ENCODE measurements at regions not wholly inside any gene's neighbourhood (a gene's known extent, or its start where the extent isn't known, plus 50 kb on each side); places are given as distances from the start of the nearest gene placed in this dataset.

DNA sequence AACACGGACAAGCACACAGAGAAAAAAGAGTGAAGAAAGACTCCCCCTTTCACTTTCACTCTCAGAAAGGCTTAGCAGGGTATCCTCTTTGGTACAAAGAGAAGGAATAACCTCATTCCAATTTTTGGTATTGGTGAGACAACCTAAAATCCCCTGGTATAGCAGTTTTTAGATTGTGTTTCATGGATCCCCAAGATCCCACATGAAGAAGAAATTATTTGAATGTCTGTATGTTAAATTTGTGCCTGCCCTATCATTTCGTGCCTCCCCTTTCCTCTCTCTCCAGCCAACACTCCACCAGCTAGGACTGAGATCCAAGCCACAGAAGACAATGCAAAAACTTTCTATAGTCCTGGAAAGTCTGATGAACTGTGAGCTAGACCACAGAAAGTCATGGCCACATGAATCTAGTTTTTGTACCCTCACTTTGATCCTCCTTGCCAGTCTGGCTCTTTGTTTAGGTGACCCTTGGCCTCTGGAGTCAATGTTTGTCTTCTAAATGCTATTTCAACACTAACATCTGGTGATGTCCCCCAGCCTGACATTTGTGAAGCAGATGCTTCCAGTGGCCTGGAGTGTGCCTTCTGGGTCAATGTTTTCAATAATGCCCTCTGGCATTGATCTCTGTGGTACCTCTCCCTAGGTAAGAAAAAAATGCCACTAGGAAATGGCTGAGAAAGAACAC is 181.9 kb upstream of the BMP4 start:
- peaks cover 0 to 1% (median 0%) of the 10 kb centered on the region in 4 donors for H3K4me1 Mint-ChIP-seq
- CTCF ChIA-PET (ENCODE audit: partially characterized antibody), result no interaction called here
- H3K27me3 Mint-ChIP-seq, result peaks cover 5 to 6% of the 10 kb centered on the region in 2 donors
- H3K27ac Mint-ChIP-seq, result no peak overlapping the region
- POLR2A ChIA-PET (ENCODE audit: partially characterized antibody), result no interaction called here
- H3K4me3 Mint-ChIP-seq, result no peak overlapping the region
- no peak for DNase-seq
- Histone ChIP-seq H3K27me3 (ENCODE audit: insufficient read depth, low read length) (no peaks in the 10 kb centered on the region), H3K36me3 (ENCODE audit: insufficient read depth, low read length) (no peaks in the 10 kb centered on the region), H3K27ac (ENCODE audit: low read depth, low read length) (no peak overlapping the region), H3K4me1 (ENCODE audit: insufficient read depth, low read length) (no peaks in the 10 kb centered on the region), H3K4me3 (ENCODE audit: low read length in 2 of 2) (no peak overlapping the region), H3K9me3 (ENCODE audit: control insufficient read depth in 1 of 2, low read length in 2 of 2) (no peaks in the 10 kb centered on the region)
- peaks cover 0 to 3% (median 0%) of the 10 kb centered on the region in 8 donors for H3K9me3 Mint-ChIP-seq
- H3K36me3 Mint-ChIP-seq, result no peaks in the 10 kb centered on the region
- intact Hi-C loops (cut with micrococcal nuclease), result no loop called here

DNA sequence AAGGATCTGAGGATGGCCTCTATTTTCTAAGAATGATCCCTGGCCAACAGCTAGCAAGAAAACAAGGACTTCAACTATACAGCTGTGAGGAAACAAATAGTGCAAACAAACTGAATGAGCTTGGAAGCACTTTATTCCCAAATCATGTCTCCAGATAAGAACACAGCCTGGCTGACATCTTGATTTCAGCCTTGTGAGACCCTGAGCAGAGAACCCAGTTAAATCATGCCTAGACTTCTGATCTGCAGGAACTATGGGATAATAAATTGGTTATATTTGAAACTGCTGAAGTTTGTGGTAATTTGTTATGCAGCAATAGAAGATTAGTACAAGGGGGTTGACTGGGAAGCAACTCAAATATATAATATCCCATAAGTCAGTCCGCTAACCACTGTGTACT is 183.9 kb upstream of the BMP4 start:
- Mint-ChIP-seq H3K27me3 (peaks cover 3 to 8% of the 10 kb centered on the region in 2 donors), H3K4me3 (no peak overlapping the region), H3K27ac (no peak overlapping the region), H3K9me3 (peaks cover 0 to 3% (median 2%) of the 10 kb centered on the region in 8 donors), H3K4me1 (peaks cover 0 to 1% (median 0%) of the 10 kb centered on the region in 4 donors), H3K36me3 (no peaks in the 10 kb centered on the region)
- no peak overlapping the region for H3K27ac ChIP-seq (ENCODE audit: low read depth, low read length)
- H3K4me3 ChIP-seq (ENCODE audit: low read length in 2 of 2), result no peak overlapping the region
- H3K4me1 ChIP-seq (ENCODE audit: insufficient read depth, low read length), result no peaks in the 10 kb centered on the region
- ChIA-PET POLR2A (ENCODE audit: partially characterized antibody) (no interaction called here), CTCF (ENCODE audit: partially characterized antibody) (interaction anchor here (0.8 kb wide), 1 partner anchor 12 kb away, joined by 6 read pairs; no protein-coding TSS in a partner anchor)
- H3K27me3 ChIP-seq (ENCODE audit: insufficient read depth, low read length), result no peaks in the 10 kb centered on the region
- H3K9me3 ChIP-seq (ENCODE audit: control insufficient read depth in 1 of 2, low read length in 2 of 2), result no peaks in the 10 kb centered on the region
- no peak for DNase-seq
- intact Hi-C loops (cut with micrococcal nuclease), result no loop called here
- H3K36me3 ChIP-seq (ENCODE audit: insufficient read depth, low read length), result no peaks in the 10 kb centered on the region

DNA sequence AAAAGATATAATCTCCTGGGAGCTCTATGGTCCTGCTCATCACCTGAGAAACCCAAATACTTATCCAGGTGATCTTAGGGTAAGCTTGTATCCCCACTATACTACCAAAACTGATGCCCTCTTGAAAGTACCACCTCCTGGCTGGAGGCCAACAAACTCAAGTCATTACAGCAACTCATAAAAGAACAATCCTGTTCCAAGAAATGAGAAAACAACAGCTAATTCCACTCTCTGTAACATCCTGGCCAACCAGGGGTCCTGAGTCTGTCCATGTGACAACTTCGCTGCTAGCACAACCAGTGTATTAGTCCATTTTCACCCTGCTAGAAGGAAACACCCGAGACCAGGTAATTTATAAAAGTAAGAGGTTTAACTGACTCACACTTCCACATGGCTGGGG is 190.0 kb upstream of the BMP4 start:
- CTCF ChIA-PET (ENCODE audit: partially characterized antibody), result no interaction called here
- H3K27me3 ChIP-seq (ENCODE audit: insufficient read depth, low read length), result no peaks in the 10 kb centered on the region
- intact Hi-C loops (cut with micrococcal nuclease), result no loop called here

DNA sequence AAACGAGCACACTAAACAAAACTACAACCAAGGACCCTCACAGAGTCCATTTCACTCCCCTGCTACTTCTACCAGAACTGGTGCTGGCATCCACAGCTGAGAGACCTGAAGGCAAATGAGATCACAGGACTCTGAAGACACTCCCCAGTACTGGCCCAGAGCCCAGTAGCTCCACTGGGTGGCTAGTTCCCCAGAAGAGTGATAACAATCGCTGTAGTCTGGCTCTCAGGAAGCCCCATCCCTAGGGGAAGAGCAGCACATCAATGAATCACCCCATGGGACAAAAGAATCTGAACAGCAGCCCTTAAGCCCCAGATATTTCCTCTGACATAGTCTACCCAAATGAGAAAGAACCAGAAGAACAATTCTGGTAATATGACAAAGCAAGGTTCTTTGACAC is 190.7 kb upstream of the BMP4 start:
- DNase-seq, result no peak
- POLR2A ChIA-PET (ENCODE audit: partially characterized antibody), result interaction anchor here (0.6 kb wide), 1 partner anchor 20 kb away, joined by 3 read pairs; no protein-coding TSS in a partner anchor
- Histone ChIP-seq H3K36me3 (ENCODE audit: insufficient read depth, low read length) (no peaks in the 10 kb centered on the region), H3K4me1 (ENCODE audit: insufficient read depth, low read length) (no peaks in the 10 kb centered on the region), H3K9me3 (ENCODE audit: control insufficient read depth in 1 of 2, low read length in 2 of 2) (no peaks in the 10 kb centered on the region), H3K4me3 (ENCODE audit: low read length in 2 of 2) (no peak overlapping the region), H3K27ac (ENCODE audit: low read depth, low read length) (no peak overlapping the region), H3K27me3 (ENCODE audit: insufficient read depth, low read length) (no peaks in the 10 kb centered on the region)
- H3K36me3 Mint-ChIP-seq, result no peaks in the 10 kb centered on the region
- peaks cover 4 to 6% of the 10 kb centered on the region in 2 donors for H3K27me3 Mint-ChIP-seq
- no peak overlapping the region for H3K27ac Mint-ChIP-seq
- peaks cover 2 to 33% (median 9%) of the 10 kb centered on the region in 8 donors for H3K9me3 Mint-ChIP-seq
- no peaks in the 10 kb centered on the region for H3K4me1 Mint-ChIP-seq
- CTCF ChIA-PET (ENCODE audit: partially characterized antibody), result interaction anchor here (1.2 kb wide), 1 partner anchor 28 kb away, joined by 3 read pairs; no protein-coding TSS in a partner anchor
- intact Hi-C loops (cut with micrococcal nuclease), result no loop called here
- H3K4me3 Mint-ChIP-seq, result no peak overlapping the region

More for the DNA sequence above, 190.0 kb upstream of the BMP4 start:
- H3K27ac ChIP-seq (ENCODE audit: low read depth, low read length), result no peak overlapping the region
- Mint-ChIP-seq H3K27ac (no peak overlapping the region), H3K36me3 (no peaks in the 10 kb centered on the region), H3K9me3 (peaks cover 2 to 33% (median 9%) of the 10 kb centered on the region in 8 donors), H3K4me1 (no peaks in the 10 kb centered on the region), H3K27me3 (peaks cover 4 to 6% of the 10 kb centered on the region in 2 donors), H3K4me3 (no peak overlapping the region)
- POLR2A ChIA-PET (ENCODE audit: partially characterized antibody), result no interaction called here
- no peaks in the 10 kb centered on the region for H3K9me3 ChIP-seq (ENCODE audit: control insufficient read depth in 1 of 2, low read length in 2 of 2)
- H3K4me3 ChIP-seq (ENCODE audit: low read length in 2 of 2), result no peak overlapping the region
- no peak for DNase-seq
- no peaks in the 10 kb centered on the region for H3K36me3 ChIP-seq (ENCODE audit: insufficient read depth, low read length)
- H3K4me1 ChIP-seq (ENCODE audit: insufficient read depth, low read length), result no peaks in the 10 kb centered on the region

DNA sequence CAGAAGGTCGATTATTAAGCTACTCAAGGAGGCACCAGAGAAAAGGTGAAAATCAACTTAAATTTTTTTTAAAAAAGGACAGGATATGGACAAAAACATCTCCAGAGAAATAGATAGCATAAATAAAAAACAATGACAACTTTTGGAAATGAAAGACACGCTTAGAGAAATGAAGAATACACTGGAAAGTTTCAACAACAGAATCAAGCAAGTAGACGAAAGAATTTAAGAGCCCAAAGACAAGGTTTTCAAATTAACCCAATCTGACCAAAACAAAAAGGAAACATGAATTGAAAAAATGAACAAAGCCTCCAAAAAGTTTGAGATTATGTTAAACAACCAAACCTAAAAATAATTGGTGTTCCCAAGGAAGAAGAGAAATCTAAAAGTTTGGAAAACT is 191.1 kb upstream of the BMP4 start:
- no peak overlapping the region for H3K4me3 ChIP-seq (ENCODE audit: low read length in 2 of 2)
- Mint-ChIP-seq H3K4me1 (no peaks in the 10 kb centered on the region), H3K36me3 (no peaks in the 10 kb centered on the region), H3K27me3 (peaks cover 3 to 6% of the 10 kb centered on the region in 2 donors), H3K4me3 (no peak overlapping the region), H3K9me3 (peaks cover 2 to 33% (median 9%) of the 10 kb centered on the region in 8 donors), H3K27ac (no peak overlapping the region)
- H3K36me3 ChIP-seq (ENCODE audit: insufficient read depth, low read length), result no peaks in the 10 kb centered on the region
- no peaks in the 10 kb centered on the region for H3K9me3 ChIP-seq (ENCODE audit: control insufficient read depth in 1 of 2, low read length in 2 of 2)
- H3K4me1 ChIP-seq (ENCODE audit: insufficient read depth, low read length), result no peaks in the 10 kb centered on the region
- ChIA-PET CTCF (ENCODE audit: partially characterized antibody) (interaction anchor here (1.2 kb wide), 1 partner anchor 28 kb away, joined by 3 read pairs; no protein-coding TSS in a partner anchor), POLR2A (ENCODE audit: partially characterized antibody) (interaction anchor here (0.6 kb wide), 1 partner anchor 20 kb away, joined by 3 read pairs; no protein-coding TSS in a partner anchor)
- H3K27ac ChIP-seq (ENCODE audit: low read depth, low read length), result no peak overlapping the region
- intact Hi-C loops (cut with micrococcal nuclease), result no loop called here
- DNase-seq, result no peak
- no peaks in the 10 kb centered on the region for H3K27me3 ChIP-seq (ENCODE audit: insufficient read depth, low read length)

DNA sequence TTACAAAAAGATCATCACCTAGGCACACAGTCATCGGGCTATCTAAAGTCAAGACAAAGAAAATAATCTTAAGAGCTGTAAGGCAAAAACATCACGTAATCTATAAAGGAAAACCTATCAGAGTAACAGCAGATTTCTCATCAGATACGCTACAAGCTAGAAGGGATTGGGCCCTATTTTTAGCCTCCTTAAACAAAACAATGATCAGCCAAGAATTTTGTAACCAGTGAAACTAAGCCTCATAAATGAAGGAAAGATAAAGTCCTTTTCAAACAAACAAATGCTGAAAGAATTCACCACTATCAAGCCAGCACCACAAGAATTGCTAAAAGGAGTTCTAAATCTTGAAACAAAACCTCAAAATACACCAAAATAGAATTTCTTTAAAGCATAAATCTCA is 191.6 kb upstream of the BMP4 start:
- Mint-ChIP-seq H3K36me3 (no peaks in the 10 kb centered on the region), H3K27me3 (peaks cover 3% of the 10 kb centered on the region in 2 donors), H3K9me3 (peaks cover 2 to 33% (median 9%) of the 10 kb centered on the region in 8 donors), H3K4me1 (no peaks in the 10 kb centered on the region), H3K27ac (no peak overlapping the region), H3K4me3 (no peak overlapping the region)
- H3K9me3 ChIP-seq (ENCODE audit: control insufficient read depth in 1 of 2, low read length in 2 of 2), result no peaks in the 10 kb centered on the region
- ChIA-PET POLR2A (ENCODE audit: partially characterized antibody) (no interaction called here), CTCF (ENCODE audit: partially characterized antibody) (interaction anchor here (1.2 kb wide), 1 partner anchor 27 kb away, joined by 3 read pairs; no protein-coding TSS in a partner anchor)
- no peak for DNase-seq
- H3K36me3 ChIP-seq (ENCODE audit: insufficient read depth, low read length), result no peaks in the 10 kb centered on the region
- H3K4me3 ChIP-seq (ENCODE audit: low read length in 2 of 2), result no peak overlapping the region
- intact Hi-C loops (cut with micrococcal nuclease), result no loop called here
- no peaks in the 10 kb centered on the region for H3K4me1 ChIP-seq (ENCODE audit: insufficient read depth, low read length)
- no peaks in the 10 kb centered on the region for H3K27me3 ChIP-seq (ENCODE audit: insufficient read depth, low read length)
- no peak overlapping the region for H3K27ac ChIP-seq (ENCODE audit: low read depth, low read length)

DNA sequence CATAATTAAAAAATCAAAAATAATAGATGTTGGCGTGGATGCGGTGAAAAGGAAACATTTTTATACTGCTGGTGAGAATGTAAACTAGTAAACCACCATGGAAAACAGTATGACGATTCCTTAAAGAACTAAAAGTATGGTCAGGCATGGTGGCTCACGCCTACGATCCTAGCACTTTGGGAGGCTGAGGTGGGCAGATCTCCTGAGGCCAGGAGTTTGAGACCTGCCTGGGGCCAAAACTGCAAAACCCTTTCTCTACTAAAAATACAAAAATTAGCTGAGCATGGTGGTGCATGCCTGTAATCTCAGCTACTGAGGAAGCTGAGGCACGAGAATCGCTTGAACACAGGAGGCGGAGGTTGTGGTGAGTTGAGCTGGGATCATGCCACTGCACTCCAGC is 195.7 kb upstream of the BMP4 start:
- POLR2A ChIA-PET (ENCODE audit: partially characterized antibody), result no interaction called here
- Histone ChIP-seq H3K4me1 (ENCODE audit: insufficient read depth, low read length) (no peaks in the 10 kb centered on the region), H3K27me3 (ENCODE audit: insufficient read depth, low read length) (no peaks in the 10 kb centered on the region), H3K27ac (ENCODE audit: low read depth, low read length) (no peak overlapping the region), H3K4me3 (ENCODE audit: low read length in 2 of 2) (no peak overlapping the region), H3K36me3 (ENCODE audit: insufficient read depth, low read length) (no peaks in the 10 kb centered on the region), H3K9me3 (ENCODE audit: control insufficient read depth in 1 of 2, low read length in 2 of 2) (no peaks in the 10 kb centered on the region)
- no peak overlapping the region for H3K4me3 Mint-ChIP-seq
- intact Hi-C loops (cut with micrococcal nuclease), result no loop called here
- no peak overlapping the region for H3K27ac Mint-ChIP-seq
- no peak for DNase-seq
- no peaks in the 10 kb centered on the region for H3K4me1 Mint-ChIP-seq
- peaks cover 2 to 21% (median 9%) of the 10 kb centered on the region in 8 donors for H3K9me3 Mint-ChIP-seq
- no peaks in the 10 kb centered on the region for H3K36me3 Mint-ChIP-seq
- H3K27me3 Mint-ChIP-seq, result peaks cover 0 to 3% of the 10 kb centered on the region in 2 donors
- CTCF ChIA-PET (ENCODE audit: partially characterized antibody), result no interaction called here
